CD4-positive, alpha-beta T cell (primary cell): ENCODE measurements at regions not wholly inside any gene's neighbourhood (a gene's known extent, or its start where the extent isn't known, plus 50 kb on each side); places are given as distances from the start of the nearest gene placed in this dataset.

ENCODE experiments used
- ATAC-seq: fragments of 200-7000 bp; cut with Tn5 transposase; one replicate; pipeline ENCODE4 v1.10.0; 2022; ENCODE audit warnings: mild to moderate bottlenecking; ENCODE audit not compliant: poor library complexity
- CTCF ChIA-PET: fragments of 350-600 bp; sonication (Branson Sonifier 250); formaldehyde crosslinking; loops from one replicate; lab custom pipeline; 2021; ENCODE audit warnings: antibody characterized with exemption, inconsistent platforms; lab: Charles Lee
- POLR2A ChIA-PET: fragments of 350-600 bp; sonication (Branson Sonifier 250); formaldehyde crosslinking; loops from one replicate; lab custom pipeline; 2021; ENCODE audit warnings: antibody characterized with exemption, inconsistent platforms; lab: Charles Lee
- DNase-seq, 14 experiments: peaks; one replicate each; pipeline ENCODE4 v3.0.0-alpha.2; 2013 to 2020; ENCODE audit warnings: mixed read lengths in 2 of 14
- H3K27ac ChIP-seq, 2 donors: one replicate each; pipeline versions ENCODE4 v1.5.1 to v1.7.0; 2013; ENCODE audit warnings: low read length in 2 of 2, low read depth in 1 of 2, mild to moderate bottlenecking in 1 of 2
- H3K27me3 ChIP-seq, 2 experiments: 1 replicate in 1 of 2; 2 replicates in 1 of 2; pipeline versions ENCODE4 v1.6.1 to v1.7.0; 2013; ENCODE audit warnings: low read length in 2 of 2, control low read depth in 1 of 2, mild to moderate bottlenecking in 1 of 2, moderate library complexity in 1 of 2; ENCODE audit not compliant: insufficient read depth in 2 of 2, control insufficient read depth in 1 of 2
- H3K36me3 ChIP-seq: one replicate; pipeline ENCODE4 v1.6.1; 2013; ENCODE audit warnings: low read length, control low read depth; ENCODE audit not compliant: insufficient read depth
- H3K4me1 ChIP-seq: one replicate; pipeline ENCODE4 v1.6.1; 2013; ENCODE audit warnings: low read length, control low read depth; ENCODE audit not compliant: insufficient read depth
- H3K4me3 ChIP-seq: one replicate; pipeline ENCODE4 v1.5.1; 2013; ENCODE audit warnings: mild to moderate bottlenecking, low read length, moderate library complexity
- H3K9me3 ChIP-seq, 2 experiments: 1 replicate in 1 of 2; 2 replicates in 1 of 2; pipeline versions ENCODE4 v1.6.1 to v1.7.0; 2013; ENCODE audit warnings: low read length in 2 of 2, mild to moderate bottlenecking in 2 of 2, control low read depth in 1 of 2, moderate library complexity in 1 of 2; ENCODE audit not compliant: control insufficient read depth in 1 of 2, insufficient read depth in 1 of 2
- H3K27ac Mint-ChIP-seq: one replicate; pipeline ENCODE4 v1.8.0; 2020; ENCODE audit warnings: mixed read lengths
- H3K27me3 Mint-ChIP-seq: one replicate; pipeline ENCODE4 v1.8.0; 2021; ENCODE audit warnings: mixed read lengths
- H3K36me3 Mint-ChIP-seq: one replicate; pipeline ENCODE4 v1.8.0; 2021; ENCODE audit warnings: low read depth, mixed read lengths
- H3K4me1 Mint-ChIP-seq: one replicate; pipeline ENCODE4 v1.8.0; 2021; ENCODE audit warnings: low read depth, mixed read lengths
- H3K4me3 Mint-ChIP-seq: one replicate; pipeline ENCODE4 v1.8.0; 2020; ENCODE audit warnings: mild to moderate bottlenecking, mixed read lengths
- H3K9me3 Mint-ChIP-seq: one replicate; pipeline ENCODE4 v1.8.0; 2020; ENCODE audit warnings: mixed read lengths
- intact Hi-C, 2 experiments: fragments of 100-400 bp; cut with DNase I in 1 of 2; cut with micrococcal nuclease in 1 of 2; formaldehyde crosslinking; loops; one replicate each; pipeline versions ENCODE4 v1.15.1 to v1.9.0; 2023 to 2025; cut with DNase I, micrococcal nuclease
- TF ChIP-seq, protein P1 (sequence below): fragments of 200-600 bp; IDR thresholded peaks from one replicate; pipeline ENCODE4 v1.8.0; 2022; ENCODE audit warnings: antibody characterized with exemption, mild to moderate bottlenecking

DNA sequence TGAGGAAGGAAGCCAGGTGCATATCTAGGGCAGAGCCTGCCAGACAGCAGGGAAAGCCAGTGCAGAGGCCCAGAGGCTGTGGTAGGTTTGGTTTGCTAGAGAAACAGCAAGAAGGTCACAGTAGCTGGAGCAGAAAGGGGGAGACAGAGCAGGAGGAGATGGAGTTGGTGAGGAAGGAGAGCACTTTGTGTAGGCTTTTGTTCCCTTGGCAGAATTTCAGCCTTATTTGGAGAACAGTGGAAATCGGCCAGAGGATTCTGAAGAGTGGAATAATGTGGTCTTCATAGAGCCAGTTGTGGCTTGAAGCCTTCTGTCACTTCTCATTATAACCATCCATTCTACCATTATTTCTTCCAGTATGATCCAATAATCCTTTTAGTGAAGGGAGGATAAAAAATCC lies 212.9 kb upstream of the FAR2 start:
- H3K4me1 ChIP-seq, result no peaks in the 10 kb centered on the region
- no peak overlapping the region for H3K4me3 ChIP-seq
- ChIA-PET POLR2A (no interaction called here), CTCF (no interaction called here)
- Mint-ChIP-seq H3K4me3 (no peak overlapping the region), H3K27ac (no peak overlapping the region), H3K4me1 (no peaks in the 10 kb centered on the region), H3K9me3 (no peaks in the 10 kb centered on the region), H3K36me3 (no peaks in the 10 kb centered on the region), H3K27me3 (no peaks in the 10 kb centered on the region)
- no peaks in the 10 kb centered on the region for H3K27me3 ChIP-seq
- no peak overlapping the region for H3K27ac ChIP-seq
- H3K9me3 ChIP-seq, result no peaks in the 10 kb centered on the region
- intact Hi-C loops, result no loop called here
- no peak for ATAC-seq
- no peak for DNase-seq
- TF ChIP-seq, protein P1, sequence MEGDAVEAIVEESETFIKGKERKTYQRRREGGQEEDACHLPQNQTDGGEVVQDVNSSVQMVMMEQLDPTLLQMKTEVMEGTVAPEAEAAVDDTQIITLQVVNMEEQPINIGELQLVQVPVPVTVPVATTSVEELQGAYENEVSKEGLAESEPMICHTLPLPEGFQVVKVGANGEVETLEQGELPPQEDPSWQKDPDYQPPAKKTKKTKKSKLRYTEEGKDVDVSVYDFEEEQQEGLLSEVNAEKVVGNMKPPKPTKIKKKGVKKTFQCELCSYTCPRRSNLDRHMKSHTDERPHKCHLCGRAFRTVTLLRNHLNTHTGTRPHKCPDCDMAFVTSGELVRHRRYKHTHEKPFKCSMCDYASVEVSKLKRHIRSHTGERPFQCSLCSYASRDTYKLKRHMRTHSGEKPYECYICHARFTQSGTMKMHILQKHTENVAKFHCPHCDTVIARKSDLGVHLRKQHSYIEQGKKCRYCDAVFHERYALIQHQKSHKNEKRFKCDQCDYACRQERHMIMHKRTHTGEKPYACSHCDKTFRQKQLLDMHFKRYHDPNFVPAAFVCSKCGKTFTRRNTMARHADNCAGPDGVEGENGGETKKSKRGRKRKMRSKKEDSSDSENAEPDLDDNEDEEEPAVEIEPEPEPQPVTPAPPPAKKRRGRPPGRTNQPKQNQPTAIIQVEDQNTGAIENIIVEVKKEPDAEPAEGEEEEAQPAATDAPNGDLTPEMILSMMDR, result no peak
- no peaks in the 10 kb centered on the region for H3K36me3 ChIP-seq

DNA sequence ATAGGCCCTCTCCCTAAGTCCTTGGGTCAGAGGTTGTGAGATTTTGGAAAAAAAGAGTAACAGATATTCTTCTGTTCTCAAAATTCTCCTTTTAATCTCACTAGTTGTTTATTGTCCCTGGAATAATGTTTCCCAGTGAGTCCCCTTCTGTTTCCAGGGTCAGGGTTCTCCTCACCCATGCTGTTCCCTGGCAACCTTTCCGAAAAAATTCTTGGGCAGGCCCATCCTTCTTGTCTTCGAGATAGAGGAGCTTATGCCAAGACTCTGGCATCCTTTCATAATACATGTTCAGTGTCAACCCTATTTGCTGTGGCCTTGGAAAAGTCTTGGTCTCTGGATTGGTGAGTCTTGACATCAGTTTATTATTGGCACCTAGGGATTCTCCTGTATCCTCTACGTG lies 212.4 kb upstream of the FAR2 start:
- no peaks in the 10 kb centered on the region for H3K27me3 Mint-ChIP-seq

DNA sequence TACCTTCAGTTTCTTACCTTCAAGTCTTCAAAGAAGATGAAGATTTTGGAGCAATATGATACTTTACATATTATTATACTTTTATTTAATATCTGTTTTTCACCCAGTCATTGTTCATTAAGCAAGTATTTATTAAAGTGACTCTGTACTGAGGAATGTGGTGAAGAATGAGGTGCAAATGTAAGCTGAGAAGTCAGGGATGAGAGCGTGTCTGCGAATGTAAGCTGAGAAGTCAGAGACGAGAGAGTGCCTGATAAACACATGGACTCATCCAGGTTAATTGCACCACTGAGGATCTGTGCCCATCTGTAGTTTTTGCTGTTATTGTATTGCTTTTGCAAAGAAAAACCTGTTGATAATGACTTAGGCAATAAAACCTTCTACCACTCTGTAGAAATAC lies 211.9 kb upstream of the FAR2 start:
- Mint-ChIP-seq H3K4me1 (no peaks in the 10 kb centered on the region), H3K36me3 (no peaks in the 10 kb centered on the region)

More for the DNA sequence above, 212.4 kb upstream of the FAR2 start:
- no peaks in the 10 kb centered on the region for H3K4me1 Mint-ChIP-seq
- intact Hi-C loops, result no loop called here
- Histone ChIP-seq H3K4me3 (no peak overlapping the region), H3K27ac (no peak overlapping the region), H3K27me3 (no peaks in the 10 kb centered on the region), H3K4me1 (no peaks in the 10 kb centered on the region), H3K9me3 (no peaks in the 10 kb centered on the region), H3K36me3 (no peaks in the 10 kb centered on the region)
- H3K9me3 Mint-ChIP-seq, result no peaks in the 10 kb centered on the region
- ATAC-seq, result no peak
- TF ChIP-seq, protein P1, result no peak
- POLR2A ChIA-PET, result no interaction called here
- no peak for DNase-seq
- CTCF ChIA-PET, result no interaction called here
- H3K36me3 Mint-ChIP-seq, result no peaks in the 10 kb centered on the region
- H3K4me3 Mint-ChIP-seq, result no peak overlapping the region
- no peak overlapping the region for H3K27ac Mint-ChIP-seq

More for the DNA sequence above, 211.9 kb upstream of the FAR2 start:
- intact Hi-C loops, result no loop called here
- no peaks in the 10 kb centered on the region for H3K4me1 ChIP-seq
- POLR2A ChIA-PET, result no interaction called here
- Mint-ChIP-seq H3K4me3 (no peak overlapping the region), H3K27ac (no peak overlapping the region), H3K9me3 (no peaks in the 10 kb centered on the region), H3K27me3 (no peaks in the 10 kb centered on the region)
- no peaks in the 10 kb centered on the region for H3K9me3 ChIP-seq
- CTCF ChIA-PET, result no interaction called here
- no peak overlapping the region for H3K27ac ChIP-seq
- ATAC-seq (no peak), DNase-seq (no peak)
- TF ChIP-seq, protein P1, result no peak
- H3K27me3 ChIP-seq, result no peaks in the 10 kb centered on the region
- H3K36me3 ChIP-seq, result no peaks in the 10 kb centered on the region
- H3K4me3 ChIP-seq, result no peak overlapping the region
